ENCODE measurements at regions not wholly inside any gene's neighbourhood (a gene's known extent, or its start where the extent isn't known, plus 50 kb on each side); places are given as distances from the start of the nearest gene placed in this dataset.
A peak's percentile ranks its signal among the peaks of the same experiment; 100 is the strongest.

DNA sequence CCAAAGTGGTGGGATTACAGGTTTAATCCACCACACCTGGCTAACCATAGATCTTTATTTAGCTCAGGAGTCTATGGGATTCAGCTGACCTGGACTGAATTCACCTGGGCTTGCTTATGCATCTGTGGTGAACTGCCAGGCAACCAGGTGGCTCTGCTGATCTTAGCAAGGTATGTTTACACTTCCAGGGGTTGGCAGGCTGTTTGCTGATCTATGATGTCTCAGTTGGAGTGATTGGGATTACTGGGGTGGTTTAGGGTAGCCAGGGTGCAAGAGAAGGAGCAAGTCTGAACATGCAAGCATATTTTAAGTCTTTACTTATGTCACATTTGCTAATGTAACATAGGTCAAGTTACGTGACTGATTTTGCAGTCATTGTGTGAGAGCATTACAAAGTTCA is 63.6 kb upstream of the JAK2 start:
- intact Hi-C loops (cut with micrococcal nuclease) = loop anchor here (10.0 kb wide), 2 partner anchors 317 to 537 kb away; no protein-coding TSS in a partner anchor
- CTCF ChIA-PET = no interaction called here
- H3K27ac Mint-ChIP-seq = no peak overlapping the region

DNA sequence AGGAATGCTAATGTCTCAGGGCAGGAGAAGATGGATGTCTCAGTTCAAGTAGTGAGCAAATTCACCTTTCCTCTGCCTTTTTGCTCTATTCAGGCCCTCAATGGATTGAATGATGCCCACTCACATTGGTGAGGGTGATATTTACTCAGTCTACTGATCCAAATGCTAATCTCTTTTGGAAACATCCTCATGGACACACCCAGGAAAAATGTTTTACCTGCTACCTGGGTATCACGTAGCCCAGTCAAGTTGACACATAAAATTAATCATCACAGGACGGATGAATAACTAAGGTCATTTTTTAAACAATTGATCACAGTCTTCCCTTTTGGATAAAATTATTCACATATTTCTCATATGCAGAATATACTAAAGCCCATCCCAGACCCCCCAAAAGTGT is 63.0 kb upstream of the JAK2 start:
- H3K4me1 Mint-ChIP-seq = peaks cover 9% of the 10 kb centered on the region
- TF ChIP-seq, protein P1, sequence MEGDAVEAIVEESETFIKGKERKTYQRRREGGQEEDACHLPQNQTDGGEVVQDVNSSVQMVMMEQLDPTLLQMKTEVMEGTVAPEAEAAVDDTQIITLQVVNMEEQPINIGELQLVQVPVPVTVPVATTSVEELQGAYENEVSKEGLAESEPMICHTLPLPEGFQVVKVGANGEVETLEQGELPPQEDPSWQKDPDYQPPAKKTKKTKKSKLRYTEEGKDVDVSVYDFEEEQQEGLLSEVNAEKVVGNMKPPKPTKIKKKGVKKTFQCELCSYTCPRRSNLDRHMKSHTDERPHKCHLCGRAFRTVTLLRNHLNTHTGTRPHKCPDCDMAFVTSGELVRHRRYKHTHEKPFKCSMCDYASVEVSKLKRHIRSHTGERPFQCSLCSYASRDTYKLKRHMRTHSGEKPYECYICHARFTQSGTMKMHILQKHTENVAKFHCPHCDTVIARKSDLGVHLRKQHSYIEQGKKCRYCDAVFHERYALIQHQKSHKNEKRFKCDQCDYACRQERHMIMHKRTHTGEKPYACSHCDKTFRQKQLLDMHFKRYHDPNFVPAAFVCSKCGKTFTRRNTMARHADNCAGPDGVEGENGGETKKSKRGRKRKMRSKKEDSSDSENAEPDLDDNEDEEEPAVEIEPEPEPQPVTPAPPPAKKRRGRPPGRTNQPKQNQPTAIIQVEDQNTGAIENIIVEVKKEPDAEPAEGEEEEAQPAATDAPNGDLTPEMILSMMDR (IDR thresholded peaks at IDR 0.05) = no peak
- ChIA-PET CTCF (interaction anchor here (0.8 to 3.8 kb wide), 2 partner anchors 60 to 161 kb away, joined by 3 to 52 read pairs; no protein-coding TSS in a partner anchor), POLR2A (no interaction called here)
- DNase-seq (no peak), ATAC-seq (ENCODE audit: low read depth) (no peak)
- H3K27me3 Mint-ChIP-seq = no peaks in the 10 kb centered on the region
- no peak overlapping the region for H3K27ac Mint-ChIP-seq
- no peaks in the 10 kb centered on the region for H3K9me3 Mint-ChIP-seq
- no peak overlapping the region for H3K4me3 Mint-ChIP-seq
- intact Hi-C loops (cut with micrococcal nuclease) = loop anchor here (10.0 kb wide), 2 partner anchors 317 to 537 kb away; no protein-coding TSS in a partner anchor
- no peaks in the 10 kb centered on the region for H3K36me3 Mint-ChIP-seq (ENCODE audit: low read depth)

More for the DNA sequence above, 63.6 kb upstream of the JAK2 start:
- POLR2A ChIA-PET = interaction anchor here (1.4 kb wide), 1 partner anchor 18 kb away, joined by 3 read pairs; no protein-coding TSS in a partner anchor
- H3K9me3 Mint-ChIP-seq = no peaks in the 10 kb centered on the region
- DNase-seq (no peak), ATAC-seq (ENCODE audit: low read depth) (no peak)
- peaks cover 8% of the 10 kb centered on the region for H3K4me1 Mint-ChIP-seq
- H3K4me3 Mint-ChIP-seq = no peak overlapping the region
- TF ChIP-seq, protein P1 (IDR thresholded peaks at IDR 0.05) = no peak
- no peaks in the 10 kb centered on the region for H3K27me3 Mint-ChIP-seq
- H3K36me3 Mint-ChIP-seq (ENCODE audit: low read depth) = no peaks in the 10 kb centered on the region

DNA sequence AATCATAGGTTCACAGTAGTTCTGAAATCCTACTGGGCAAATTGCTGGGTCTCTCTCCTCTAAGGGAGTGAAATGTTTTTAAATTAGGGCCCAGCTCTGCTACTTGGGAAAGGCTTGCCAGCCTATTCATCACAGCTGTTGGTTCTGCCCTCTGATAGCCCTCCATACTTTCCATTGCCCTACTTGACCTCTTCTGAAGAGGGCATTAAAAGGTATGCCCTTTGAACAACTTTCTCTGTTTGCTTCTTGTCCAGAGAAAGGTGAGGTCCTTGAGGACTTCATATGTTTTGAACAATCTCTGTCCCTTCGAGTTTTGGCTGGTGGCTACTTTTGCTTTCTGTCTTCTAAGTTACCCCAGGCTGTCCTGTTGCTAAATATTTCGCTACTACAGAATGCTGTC is 62.3 kb upstream of the JAK2 start:
- intact Hi-C loops (cut with micrococcal nuclease) = loop anchor here (10.0 kb wide), 2 partner anchors 318 to 538 kb away; no protein-coding TSS in a partner anchor
- DNase-seq (no peak), ATAC-seq (ENCODE audit: low read depth) (no peak)
- ChIA-PET CTCF (interaction anchor here (0.6 to 3.8 kb wide), 3 partner anchors 60 to 319 kb away, joined by 3 to 52 read pairs (median 3); no protein-coding TSS in a partner anchor), POLR2A (no interaction called here)
- TF ChIP-seq, protein P1 (IDR thresholded peaks at IDR 0.05) = no peak
- Mint-ChIP-seq H3K4me3 (no peak overlapping the region), H3K27ac (no peak overlapping the region), H3K36me3 (ENCODE audit: low read depth) (no peaks in the 10 kb centered on the region), H3K27me3 (no peaks in the 10 kb centered on the region), H3K4me1 (peaks cover 11% of the 10 kb centered on the region), H3K9me3 (no peaks in the 10 kb centered on the region)

DNA sequence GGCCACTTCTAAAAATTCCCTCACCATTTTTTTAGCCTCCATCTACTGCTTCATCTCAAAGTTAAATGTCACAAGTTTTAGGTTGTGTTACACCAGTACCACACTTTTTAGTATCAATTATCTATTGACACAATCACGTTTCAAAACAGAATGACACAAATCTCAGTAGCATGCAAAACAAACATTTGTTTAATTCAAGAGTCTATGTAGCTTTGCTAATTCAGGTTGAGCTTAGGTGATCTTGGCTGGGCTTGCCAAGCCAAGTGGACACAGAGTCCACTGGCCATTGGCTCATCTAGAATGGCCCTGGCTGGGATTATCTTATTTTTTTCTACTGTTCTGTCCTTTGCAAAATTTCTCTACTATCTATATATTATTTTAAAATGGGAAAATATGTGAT is 61.9 kb upstream of the JAK2 start:
- TF ChIP-seq, protein P1 (IDR thresholded peaks at IDR 0.05) = no peak
- ChIA-PET POLR2A (no interaction called here), CTCF (interaction anchor here (0.6 to 3.8 kb wide), 4 partner anchors 14 to 678 kb away, joined by 3 to 52 read pairs (median 4); no protein-coding TSS in a partner anchor)
- H3K4me1 Mint-ChIP-seq = peaks cover 11% of the 10 kb centered on the region
- DNase-seq (no peak), ATAC-seq (ENCODE audit: low read depth) (no peak)
- H3K36me3 Mint-ChIP-seq (ENCODE audit: low read depth) = no peaks in the 10 kb centered on the region
- H3K27ac Mint-ChIP-seq = no peak overlapping the region
- no peaks in the 10 kb centered on the region for H3K9me3 Mint-ChIP-seq
- H3K27me3 Mint-ChIP-seq = no peaks in the 10 kb centered on the region
- no peak overlapping the region for H3K4me3 Mint-ChIP-seq
- intact Hi-C loops (cut with micrococcal nuclease) = loop anchor here (10.0 kb wide), 2 partner anchors 318 to 538 kb away; no protein-coding TSS in a partner anchor

DNA sequence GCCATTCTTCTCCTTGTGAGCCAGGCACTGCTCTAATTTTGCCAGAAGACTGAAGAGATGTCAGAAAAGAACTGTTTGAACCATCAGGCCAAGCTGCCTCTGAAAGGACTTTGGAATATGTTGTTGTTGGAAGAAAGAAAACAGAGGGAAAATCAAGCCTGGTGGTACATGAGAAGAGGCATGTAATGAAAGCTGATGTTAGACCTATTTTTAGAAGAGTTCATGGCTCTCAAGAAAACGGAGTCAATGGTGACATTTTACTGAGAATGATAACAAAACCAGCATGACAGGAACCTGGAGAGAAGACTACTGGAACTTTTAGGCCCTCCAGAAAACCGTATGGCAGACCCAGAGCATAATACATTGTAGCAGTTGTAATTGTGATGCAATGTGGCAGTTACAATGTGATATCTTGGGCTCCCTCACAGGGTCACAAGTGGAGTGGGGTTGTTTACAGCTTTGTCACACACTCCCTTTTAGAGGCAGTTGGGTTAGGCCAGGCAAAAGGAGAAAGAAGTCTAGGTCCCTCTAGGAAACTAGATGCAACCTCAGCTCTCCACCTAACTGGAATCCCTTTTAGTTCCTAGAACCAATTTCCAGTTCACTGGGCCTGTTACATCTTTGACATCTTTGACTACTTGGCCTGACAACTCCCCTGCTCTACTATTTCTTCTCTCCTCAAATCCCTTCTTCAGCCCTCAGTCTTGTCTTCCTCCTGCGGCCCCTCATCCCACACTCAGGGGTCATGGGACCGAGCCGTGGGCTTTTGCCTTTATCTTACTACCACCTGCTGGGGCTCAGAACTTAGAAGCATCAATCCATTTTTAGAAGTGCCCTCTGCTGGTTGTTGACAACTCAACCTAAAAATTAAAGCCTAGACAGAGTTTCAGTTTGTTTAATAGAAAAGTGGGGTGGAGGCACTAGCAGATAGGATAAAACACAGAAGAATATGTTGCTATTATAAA is 61.2 kb upstream of the JAK2 start:
- TF ChIP-seq, protein P1 (IDR thresholded peaks at IDR 0.05) = no peak
- POLR2A ChIA-PET = interaction anchor here (1.1 kb wide), 1 partner anchor 61 kb away, joined by 3 read pairs; the partner anchor contains the start of gene JAK2

More for the DNA sequence above, 61.2 kb upstream of the JAK2 start:
- no peak overlapping the region for H3K4me3 Mint-ChIP-seq
- DNase-seq = no peak
- CTCF ChIA-PET = interaction anchor here (1.2 to 3.8 kb wide), 7 partner anchors 13 to 677 kb away, joined by 3 to 52 read pairs (median 4); no protein-coding TSS in a partner anchor
- peaks cover 11% of the 10 kb centered on the region for H3K4me1 Mint-ChIP-seq
- no peak overlapping the region for H3K27ac Mint-ChIP-seq
- no peaks in the 10 kb centered on the region for H3K9me3 Mint-ChIP-seq
- no peaks in the 10 kb centered on the region for H3K36me3 Mint-ChIP-seq (ENCODE audit: low read depth)
- intact Hi-C loops (cut with micrococcal nuclease) = loop anchor here (1.0 to 10.0 kb wide), 4 partner anchors 61 to 539 kb away; partner anchors contain the start of gene JAK2
- H3K27me3 Mint-ChIP-seq = no peaks in the 10 kb centered on the region
- ATAC-seq (ENCODE audit: low read depth) = peak; percentile 52
